CD8-positive, alpha-beta memory T cell (primary cell): ENCODE measurements at regions not wholly inside any gene's neighbourhood (a gene's known extent, or its start where the extent isn't known, plus 50 kb on each side); places are given as distances from the start of the nearest gene placed in this dataset.
"Not testable (repeated sequence)": the region's sequence is repeated elsewhere in the genome, so short reads cannot be mapped to it uniquely, and the experiment has no call there.

Experiments
- CTCF ChIA-PET: fragments of 350-600 bp; sonication (Branson Sonifier 250); formaldehyde crosslinking; loops from one replicate; lab custom pipeline; 2021; ENCODE audit warnings: antibody characterized with exemption; lab: Charles Lee
- POLR2A ChIA-PET: fragments of 350-600 bp; sonication (Branson Sonifier 250); formaldehyde crosslinking; loops from one replicate; lab custom pipeline; 2021; ENCODE audit warnings: antibody characterized with exemption; lab: Charles Lee
- DNase-seq, 5 donors: peaks; one replicate each; pipeline versions ENCODE4 v3.0.0 to v3.0.0-alpha.2; 2020 to 2022; ENCODE audit warnings: mixed read lengths in 1 of 5
- H3K27ac ChIP-seq: one replicate; pipeline ENCODE4 v1.7.0; 2013; ENCODE audit warnings: low read depth, mild to moderate bottlenecking, low read length, moderate library complexity
- H3K27me3 ChIP-seq: 2 replicates; pipeline ENCODE4 v1.7.0; 2013; ENCODE audit warnings: low read length, mild to moderate bottlenecking; ENCODE audit not compliant: insufficient read depth, poor library complexity, severe bottlenecking
- H3K36me3 ChIP-seq: 2 replicates; pipeline ENCODE4 v1.7.0; 2013; ENCODE audit warnings: mild to moderate bottlenecking, low read length, moderate library complexity; ENCODE audit not compliant: insufficient read depth
- H3K4me1 ChIP-seq: 2 replicates; pipeline ENCODE4 v1.7.0; 2013; ENCODE audit warnings: mild to moderate bottlenecking, low read length, moderate library complexity; ENCODE audit not compliant: insufficient read depth
- H3K4me3 ChIP-seq: 2 replicates; pipeline ENCODE4 v1.7.0; 2013; ENCODE audit warnings: mild to moderate bottlenecking, low read length
- H3K9me3 ChIP-seq: 2 replicates; pipeline ENCODE4 v1.7.0; 2013; ENCODE audit warnings: mild to moderate bottlenecking, low read length
- H3K27ac Mint-ChIP-seq, 8 donors: one replicate each; pipeline ENCODE4 v1.8.0; 2020 to 2021; ENCODE audit warnings: mixed read lengths in 8 of 8, mild to moderate bottlenecking in 6 of 8, inconsistent platforms in 3 of 8, moderate library complexity in 3 of 8
- H3K27me3 Mint-ChIP-seq, 2 donors: one replicate each; pipeline ENCODE4 v1.8.0; 2020 to 2021; ENCODE audit warnings: mixed read lengths in 2 of 2, mild to moderate bottlenecking in 1 of 2, moderate library complexity in 1 of 2
- H3K36me3 Mint-ChIP-seq, 3 donors: one replicate each; pipeline ENCODE4 v1.8.0; 2020 to 2021; ENCODE audit warnings: mixed read lengths in 3 of 3, inconsistent platforms in 1 of 3, mild to moderate bottlenecking in 1 of 3
- H3K4me1 Mint-ChIP-seq, 3 donors: one replicate each; pipeline ENCODE4 v1.8.0; 2020 to 2021; ENCODE audit warnings: mixed read lengths in 3 of 3, inconsistent platforms in 1 of 3, mild to moderate bottlenecking in 1 of 3
- H3K4me3 Mint-ChIP-seq, 7 donors: one replicate each; pipeline ENCODE4 v1.8.0; 2020 to 2021; ENCODE audit warnings: mixed read lengths in 7 of 7, mild to moderate bottlenecking in 6 of 7, moderate library complexity in 4 of 7, inconsistent platforms in 2 of 7
- H3K9me3 Mint-ChIP-seq, 5 donors: one replicate each; pipeline ENCODE4 v1.8.0; 2020 to 2022; ENCODE audit warnings: mixed read lengths in 5 of 5, mild to moderate bottlenecking in 3 of 5, moderate library complexity in 2 of 5, inconsistent platforms in 1 of 5

DNA sequence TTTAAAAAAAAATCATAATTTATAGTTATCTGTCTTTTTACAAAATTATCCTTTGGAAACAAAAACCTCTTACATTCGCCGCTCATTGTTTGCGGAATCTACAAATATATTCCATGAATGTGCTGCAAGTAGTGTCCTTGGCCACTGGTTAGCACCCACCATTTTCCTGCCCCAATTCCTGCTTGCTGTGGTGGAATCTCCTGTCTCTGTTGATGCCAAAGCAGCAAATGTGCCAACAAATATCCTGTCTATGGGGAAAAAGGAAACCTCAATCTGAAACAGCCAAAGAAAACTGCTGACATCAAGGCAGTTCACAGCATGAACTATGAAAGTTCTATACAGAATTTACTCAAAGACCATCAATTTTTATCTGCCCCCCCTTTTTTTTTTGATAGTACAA, 603.6 kb downstream of the COL12A1 start:
- no peak for DNase-seq
- Histone ChIP-seq H3K4me3 (no peak overlapping the region), H3K4me1 (no peaks in the 10 kb centered on the region), H3K9me3 (no peaks in the 10 kb centered on the region), H3K36me3 (no peaks in the 10 kb centered on the region), H3K27ac (no peak overlapping the region), H3K27me3 (no peaks in the 10 kb centered on the region)
- Mint-ChIP-seq H3K4me1 (no peaks in the 10 kb centered on the region), H3K27me3 (peaks cover 0 to 2% of the 10 kb centered on the region in 2 donors), H3K36me3 (no peaks in the 10 kb centered on the region), H3K4me3 (no peak overlapping the region), H3K9me3 (no peaks in the 10 kb centered on the region), H3K27ac (no peak overlapping the region)
- ChIA-PET POLR2A (no interaction called here), CTCF (no interaction called here)

- POLR2A ChIA-PET, result no interaction called here
- H3K27me3 ChIP-seq, result no peaks in the 10 kb centered on the region
- Mint-ChIP-seq H3K27ac (no peak overlapping the region), H3K4me1 (no peaks in the 10 kb centered on the region), H3K9me3 (no peaks in the 10 kb centered on the region), H3K27me3 (no peaks in the 10 kb centered on the region), H3K4me3 (no peak overlapping the region), H3K36me3 (no peaks in the 10 kb centered on the region)
- H3K27ac ChIP-seq, result no peak overlapping the region
- DNase-seq, result no peak
- H3K9me3 ChIP-seq, result no peaks in the 10 kb centered on the region
- CTCF ChIA-PET, result no interaction called here
- H3K36me3 ChIP-seq, result no peaks in the 10 kb centered on the region
- H3K4me1 ChIP-seq, result no peaks in the 10 kb centered on the region
- H3K4me3 ChIP-seq, result no peak overlapping the region
Observed at GRCh38 chr6:74598462-74599393, 607.1 kb downstream of the COL12A1 start.

DNA sequence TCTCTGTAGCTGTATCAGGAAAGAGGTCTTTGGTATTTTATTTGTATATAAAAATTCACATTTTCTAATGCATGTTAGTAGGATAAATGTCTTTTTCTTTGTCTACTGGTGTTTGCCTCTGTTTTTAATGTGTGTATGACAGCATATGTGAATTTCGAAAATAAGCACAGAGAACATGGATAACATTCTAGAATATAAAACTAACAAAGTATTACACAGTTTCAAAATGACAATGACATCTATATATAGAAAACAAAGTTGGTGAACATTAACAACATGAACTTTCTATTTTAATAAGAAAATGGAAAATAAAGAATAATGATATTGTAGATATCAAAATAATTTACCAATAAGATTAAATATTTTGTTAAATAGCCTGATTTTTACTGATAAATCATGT, 608.0 kb downstream of the COL12A1 start:
- no peak for DNase-seq
- POLR2A ChIA-PET, result no interaction called here
- Mint-ChIP-seq H3K36me3 (no peaks in the 10 kb centered on the region), H3K27ac (no peak overlapping the region), H3K4me1 (no peaks in the 10 kb centered on the region), H3K4me3 (no peak overlapping the region), H3K9me3 (peaks cover 0 to 4% (median 0%) of the 10 kb centered on the region in 5 donors), H3K27me3 (no peaks in the 10 kb centered on the region)
- Histone ChIP-seq H3K27me3 (no peaks in the 10 kb centered on the region), H3K36me3 (no peaks in the 10 kb centered on the region), H3K4me3 (no peak overlapping the region), H3K27ac (no peak overlapping the region), H3K9me3 (no peaks in the 10 kb centered on the region), H3K4me1 (no peaks in the 10 kb centered on the region)
- CTCF ChIA-PET, result no interaction called here

- H3K4me3 Mint-ChIP-seq, result no peak overlapping the region
- no peaks in the 10 kb centered on the region for H3K36me3 ChIP-seq
- no peak overlapping the region for H3K27ac ChIP-seq
- H3K9me3 ChIP-seq, result no peaks in the 10 kb centered on the region
- DNase-seq, result no peak
- no peaks in the 10 kb centered on the region for H3K4me1 Mint-ChIP-seq
- no peaks in the 10 kb centered on the region for H3K36me3 Mint-ChIP-seq
- no peak overlapping the region for H3K4me3 ChIP-seq
- H3K27ac Mint-ChIP-seq, result no peak overlapping the region
- no peaks in the 10 kb centered on the region for H3K27me3 Mint-ChIP-seq
- H3K9me3 Mint-ChIP-seq, result peaks cover 0 to 8% (median 0%) of the 10 kb centered on the region in 5 donors
- ChIA-PET POLR2A (no interaction called here), CTCF (no interaction called here)
- H3K4me1 ChIP-seq, result no peaks in the 10 kb centered on the region
- no peaks in the 10 kb centered on the region for H3K27me3 ChIP-seq
Observed at GRCh38 chr6:74597266-74597665, 608.6 kb downstream of the COL12A1 start.

DNA sequence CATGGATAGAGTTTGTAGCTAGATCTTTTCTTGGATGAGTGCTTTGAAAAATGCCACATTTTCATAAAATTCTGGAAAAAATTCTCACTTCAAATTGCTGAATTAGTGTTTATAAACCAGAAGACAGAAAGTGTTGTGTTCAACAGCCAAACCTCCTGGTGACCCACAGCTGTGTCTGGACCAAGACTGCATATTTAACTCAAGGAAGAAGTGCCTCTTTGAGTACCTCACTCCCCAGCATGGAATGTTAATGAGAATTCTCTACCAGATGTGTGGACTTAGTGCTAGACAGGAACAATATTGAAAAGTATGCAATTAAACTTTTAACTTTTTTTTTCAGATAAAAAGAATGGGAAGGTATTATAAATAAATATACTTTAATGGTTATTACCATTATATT, 609.3 kb downstream of the COL12A1 start:
- Mint-ChIP-seq H3K9me3 (peaks cover 0 to 15% (median 0%) of the 10 kb centered on the region in 5 donors), H3K27ac (no peak overlapping the region), H3K4me1 (no peaks in the 10 kb centered on the region), H3K4me3 (no peak overlapping the region), H3K27me3 (no peaks in the 10 kb centered on the region), H3K36me3 (no peaks in the 10 kb centered on the region)
- DNase-seq, result no peak
- Histone ChIP-seq H3K27ac (no peak overlapping the region), H3K4me1 (no peaks in the 10 kb centered on the region), H3K36me3 (no peaks in the 10 kb centered on the region), H3K4me3 (no peak overlapping the region), H3K9me3 (no peaks in the 10 kb centered on the region), H3K27me3 (no peaks in the 10 kb centered on the region)
- CTCF ChIA-PET, result no interaction called here
- POLR2A ChIA-PET, result no interaction called here

DNA sequence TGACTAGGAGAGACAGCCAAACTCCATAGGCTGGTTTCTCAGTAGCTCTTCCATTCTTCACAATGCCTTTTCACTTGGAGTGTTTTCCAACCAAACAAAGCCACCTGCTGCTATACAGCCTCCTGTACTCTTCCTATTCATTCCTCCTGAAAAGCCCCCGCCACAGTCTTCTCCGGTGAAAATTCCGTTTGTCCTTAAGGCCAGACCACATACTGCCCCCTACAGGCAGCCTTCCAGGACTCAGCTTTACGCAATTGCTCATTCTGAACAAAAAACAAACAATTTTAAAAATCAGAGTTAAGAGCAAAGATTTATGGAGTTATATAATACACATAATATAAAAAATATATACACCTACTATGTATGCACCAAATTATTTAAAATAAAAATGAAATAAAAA, 611.5 kb downstream of the COL12A1 start:
- H3K4me1 Mint-ChIP-seq, H3K9me3 ChIP-seq, H3K4me3 Mint-ChIP-seq, H3K27me3 Mint-ChIP-seq, POLR2A ChIA-PET, H3K27ac ChIP-seq, H3K4me3 ChIP-seq, H3K4me1 ChIP-seq, H3K27me3 ChIP-seq, CTCF ChIA-PET, H3K27ac Mint-ChIP-seq, H3K36me3 ChIP-seq, DNase-seq, H3K36me3 Mint-ChIP-seq: not testable (repeated sequence)
- H3K9me3 Mint-ChIP-seq, result peaks cover 0 to 25% (median 4%) of the 10 kb centered on the region in 5 donors

- no peak for DNase-seq
- H3K36me3 ChIP-seq, result no peaks in the 10 kb centered on the region
- H3K4me3 ChIP-seq, result no peak overlapping the region
- no peaks in the 10 kb centered on the region for H3K27me3 ChIP-seq
- Mint-ChIP-seq H3K4me3 (no peak overlapping the region), H3K27me3 (no peaks in the 10 kb centered on the region), H3K27ac (no peak overlapping the region), H3K36me3 (no peaks in the 10 kb centered on the region), H3K9me3 (peaks cover 3 to 30% (median 6%) of the 10 kb centered on the region in 5 donors), H3K4me1 (no peaks in the 10 kb centered on the region)
- no peaks in the 10 kb centered on the region for H3K4me1 ChIP-seq
- CTCF ChIA-PET, result no interaction called here
- POLR2A ChIA-PET, result no interaction called here
- H3K9me3 ChIP-seq, result no peaks in the 10 kb centered on the region
- no peak overlapping the region for H3K27ac ChIP-seq
Observed at GRCh38 chr6:74588094-74588832, 617.6 kb downstream of the COL12A1 start.

DNA sequence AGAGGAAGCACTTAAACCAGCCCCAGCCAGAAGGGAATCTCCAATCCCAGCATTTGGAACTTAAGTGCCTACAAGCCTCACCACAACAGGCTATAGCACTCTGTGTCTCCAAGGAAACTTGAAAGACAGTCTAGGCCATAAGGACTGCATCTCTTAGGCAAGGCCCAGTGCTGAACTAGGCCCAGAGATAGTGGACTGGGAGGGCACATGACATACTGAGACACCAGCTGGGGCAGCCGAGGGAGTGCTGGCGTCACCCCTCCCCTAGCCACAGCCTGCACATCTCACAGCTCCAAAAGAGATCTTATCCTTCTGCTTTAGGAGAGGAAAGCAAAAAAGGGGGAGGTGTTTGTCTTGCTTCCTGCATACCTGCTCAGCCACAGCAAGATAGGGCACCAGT, 618.5 kb downstream of the COL12A1 start:
- Mint-ChIP-seq H3K27ac (no peak overlapping the region), H3K4me1 (no peaks in the 10 kb centered on the region), H3K36me3 (no peaks in the 10 kb centered on the region), H3K4me3 (no peak overlapping the region), H3K27me3 (no peaks in the 10 kb centered on the region), H3K9me3 (peaks cover 3 to 23% (median 6%) of the 10 kb centered on the region in 5 donors)
- Histone ChIP-seq H3K27me3 (no peaks in the 10 kb centered on the region), H3K4me3 (no peak overlapping the region), H3K27ac (no peak overlapping the region), H3K36me3 (no peaks in the 10 kb centered on the region), H3K4me1 (no peaks in the 10 kb centered on the region), H3K9me3 (no peaks in the 10 kb centered on the region)
- no peak for DNase-seq
- CTCF ChIA-PET, result no interaction called here
- POLR2A ChIA-PET, result no interaction called here
